Calu3 (cell line): ENCODE measurements at regions not wholly inside any gene's neighbourhood (a gene's known extent, or its start where the extent isn't known, plus 50 kb on each side); places are given as distances from the start of the nearest gene placed in this dataset.
"Not testable (repeated sequence)": the region's sequence is repeated elsewhere in the genome, so short reads cannot be mapped to it uniquely, and the experiment has no call there.

Experiments
- BruUV-seq: library from RNA; stranded (reverse); fragments of 400-500 nt; replicated peaks from 2 replicates; lab custom pipeline; 2021; lab: Mats Ljungman, UMichigan
- CTCF ChIA-PET: fragments of 300-600 bp; sonication (Branson Sonifier 250); formaldehyde crosslinking; loops from one replicate; lab custom pipeline; 2022; ENCODE audit warnings: antibody characterized with exemption; lab: Charles Lee
- DNase-seq: peaks from one replicate; pipeline ENCODE4 v3.0.0; 2022
- H3K27ac Mint-ChIP-seq: one replicate; pipeline ENCODE4 v1.8.0; 2022; ENCODE audit warnings: mixed read lengths; ENCODE audit not compliant: unreplicated experiment
- H3K27me3 Mint-ChIP-seq: one replicate; pipeline ENCODE4 v1.8.0; 2022; ENCODE audit warnings: mixed read lengths; ENCODE audit not compliant: unreplicated experiment
- H3K36me3 Mint-ChIP-seq: one replicate; pipeline ENCODE4 v1.8.0; 2022; ENCODE audit warnings: mild to moderate bottlenecking, moderate library complexity, mixed read lengths; ENCODE audit not compliant: insufficient read depth, unreplicated experiment
- H3K4me1 Mint-ChIP-seq: one replicate; pipeline ENCODE4 v1.8.0; 2022; ENCODE audit warnings: mild to moderate bottlenecking, low read depth, mixed read lengths; ENCODE audit not compliant: unreplicated experiment
- H3K4me3 Mint-ChIP-seq: one replicate; pipeline ENCODE4 v1.8.0; 2022; ENCODE audit warnings: mild to moderate bottlenecking, low read depth, moderate library complexity, mixed read lengths; ENCODE audit not compliant: unreplicated experiment
- H3K9me3 Mint-ChIP-seq: one replicate; pipeline ENCODE4 v1.8.0; 2022; ENCODE audit warnings: low read depth, mixed read lengths; ENCODE audit not compliant: unreplicated experiment
- CTCF ChIP-seq: fragments of 200-600 bp; IDR thresholded peaks from one replicate; pipeline ENCODE4 v1.8.0; 2022; ENCODE audit warnings: antibody characterized with exemption; ENCODE audit not compliant: unreplicated experiment
- intact Hi-C: fragments of 100-400 bp; cut with micrococcal nuclease; formaldehyde crosslinking; loops from one replicate; pipeline ENCODE4 v1.10.0; 2022; ENCODE audit not compliant: unreplicated experiment

GRCh38 chr14:48261436-48261835, 586.0 kb upstream of the MDGA2 start:
- no peaks in the 10 kb centered on the region for H3K27me3 Mint-ChIP-seq
- DNase-seq, result no peak
- CTCF ChIA-PET, result no interaction called here
- H3K4me3 Mint-ChIP-seq, result no peak overlapping the region
- BruUV-seq, result no TSS peak
- peaks cover 10% of the 10 kb centered on the region for H3K9me3 Mint-ChIP-seq
- H3K36me3 Mint-ChIP-seq, result no peaks in the 10 kb centered on the region
- TF ChIP-seq CTCF, result no peak
- H3K27ac Mint-ChIP-seq, result no peak overlapping the region
- intact Hi-C loops, result no loop called here
- H3K4me1 Mint-ChIP-seq, result no peaks in the 10 kb centered on the region

GRCh38 chr14:48260394-48261295, 585.2 kb upstream of the MDGA2 start:
- H3K4me1 Mint-ChIP-seq, CTCF ChIA-PET, H3K27ac Mint-ChIP-seq, H3K27me3 Mint-ChIP-seq, H3K36me3 Mint-ChIP-seq, BruUV-seq, DNase-seq, intact Hi-C loops, H3K4me3 Mint-ChIP-seq: not testable (repeated sequence)
- peaks cover 10% of the 10 kb centered on the region for H3K9me3 Mint-ChIP-seq

- intact Hi-C loops, DNase-seq, BruUV-seq, CTCF ChIA-PET, H3K27me3 Mint-ChIP-seq, H3K36me3 Mint-ChIP-seq, H3K27ac Mint-ChIP-seq, H3K4me1 Mint-ChIP-seq, H3K4me3 Mint-ChIP-seq: not testable (repeated sequence)
- H3K9me3 Mint-ChIP-seq, result peaks cover 12% of the 10 kb centered on the region
Observed at GRCh38 chr14:48259876-48260275, 584.5 kb upstream of the MDGA2 start.

GRCh38 chr14:48259232-48259631, 583.8 kb upstream of the MDGA2 start:
- H3K27ac Mint-ChIP-seq, DNase-seq, H3K27me3 Mint-ChIP-seq, BruUV-seq, H3K4me3 Mint-ChIP-seq, CTCF ChIA-PET, H3K4me1 Mint-ChIP-seq, H3K36me3 Mint-ChIP-seq, intact Hi-C loops: not testable (repeated sequence)
- H3K9me3 Mint-ChIP-seq, result peaks cover 12% of the 10 kb centered on the region

- DNase-seq, H3K4me1 Mint-ChIP-seq, H3K4me3 Mint-ChIP-seq, intact Hi-C loops, CTCF ChIA-PET, BruUV-seq, H3K27me3 Mint-ChIP-seq, H3K36me3 Mint-ChIP-seq, H3K27ac Mint-ChIP-seq: not testable (repeated sequence)
- peaks cover 12% of the 10 kb centered on the region for H3K9me3 Mint-ChIP-seq
Observed at GRCh38 chr14:48258703-48259102, 583.3 kb upstream of the MDGA2 start.

GRCh38 chr14:48253020-48253419, 577.6 kb upstream of the MDGA2 start:
- Mint-ChIP-seq H3K4me3 (no peak overlapping the region), H3K27me3 (no peaks in the 10 kb centered on the region), H3K9me3 (peaks cover 2% of the 10 kb centered on the region), H3K4me1 (no peaks in the 10 kb centered on the region), H3K36me3 (no peaks in the 10 kb centered on the region), H3K27ac (no peak overlapping the region)
- CTCF ChIA-PET, result no interaction called here
- intact Hi-C loops, result no loop called here
- no peak for DNase-seq
- no peak for TF ChIP-seq CTCF
- no TSS peak for BruUV-seq
